Stimulated activated naive B cell treated with anti-CD40 and anti-IgM and Interleukin-4, amounts not matched to agents 10 μg/mL and 1 μg/mL and 100 μg/mL, for 72 hours (primary cell): ENCODE measurements at regions not wholly inside any gene's neighbourhood (a gene's known extent, or its start where the extent isn't known, plus 50 kb on each side); places are given as distances from the start of the nearest gene placed in this dataset.
"Not testable (repeated sequence)": the region's sequence is repeated elsewhere in the genome, so short reads cannot be mapped to it uniquely, and the experiment has no call there.

ENCODE experiments used
- ATAC-seq, 2 donors: fragments of 150-1000 bp; cut with Tn5 transposase; replicated peaks; 2 replicates each; pipeline ENCODE4 v1.10.0; 2021; ENCODE audit warnings: moderate library complexity in 1 of 2
- DNase-seq: peaks from one replicate; pipeline ENCODE4 v3.0.0; 2021
- H3K27ac Mint-ChIP-seq: one replicate; pipeline ENCODE4 v1.8.0; 2022; ENCODE audit warnings: mild to moderate bottlenecking, mixed read lengths
- H3K27me3 Mint-ChIP-seq, 2 donors: one replicate each; pipeline ENCODE4 v1.8.0; 2022; ENCODE audit warnings: mixed read lengths in 2 of 2
- H3K36me3 Mint-ChIP-seq, 2 donors: one replicate each; pipeline ENCODE4 v1.8.0; 2022; ENCODE audit warnings: mixed read lengths in 2 of 2, mild to moderate bottlenecking in 1 of 2
- H3K4me1 Mint-ChIP-seq, 2 donors: one replicate each; pipeline ENCODE4 v1.8.0; 2022; ENCODE audit warnings: mixed read lengths in 2 of 2, mild to moderate bottlenecking in 1 of 2
- H3K4me3 Mint-ChIP-seq, 2 donors: one replicate each; pipeline ENCODE4 v1.8.0; 2022; ENCODE audit warnings: mild to moderate bottlenecking in 2 of 2, mixed read lengths in 2 of 2, moderate library complexity in 1 of 2
- H3K9me3 Mint-ChIP-seq, 2 donors: one replicate each; pipeline ENCODE4 v1.8.0; 2022; ENCODE audit warnings: mixed read lengths in 2 of 2, mild to moderate bottlenecking in 1 of 2

DNA sequence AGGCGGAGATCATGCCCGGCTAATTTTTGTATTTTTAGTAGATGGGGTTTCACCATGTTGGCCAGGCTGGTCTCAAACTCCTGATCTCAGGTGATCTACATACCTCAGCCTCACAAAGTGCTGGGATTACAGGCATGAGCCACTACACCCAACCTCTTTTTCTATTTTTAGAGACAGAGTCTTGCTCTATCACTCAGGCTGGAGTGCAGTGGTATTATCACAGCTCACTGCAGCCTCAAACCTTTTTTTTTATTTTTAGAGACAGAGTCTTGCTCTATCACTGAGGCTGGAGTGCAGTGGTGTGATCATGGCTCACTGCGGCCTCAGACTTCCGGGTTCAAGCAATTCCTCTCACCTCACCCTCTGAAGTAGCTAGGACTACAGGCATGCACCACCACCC is 64.6 kb upstream of the ADGRL1 start:
- not testable (repeated sequence) for H3K36me3 Mint-ChIP-seq, DNase-seq, H3K9me3 Mint-ChIP-seq, H3K4me3 Mint-ChIP-seq, H3K27ac Mint-ChIP-seq, ATAC-seq
- H3K27me3 Mint-ChIP-seq = peaks cover 24 to 42% of the 10 kb centered on the region in 2 donors
- H3K4me1 Mint-ChIP-seq = peaks cover 3 to 11% of the 10 kb centered on the region in 2 donors

- Mint-ChIP-seq H3K4me1 (no peaks in the 10 kb centered on the region), H3K9me3 (no peaks in the 10 kb centered on the region), H3K36me3 (no peaks in the 10 kb centered on the region), H3K27me3 (peaks cover 19 to 50% of the 10 kb centered on the region in 2 donors), H3K27ac (no peak overlapping the region), H3K4me3 (no peak overlapping the region)
- ATAC-seq (no peak), DNase-seq (no peak)
Observed at GRCh38 chr19:14267224-14267741, 61.3 kb upstream of the ADGRL1 start.

GRCh38 chr19:14266208-14266607 is 60.2 kb upstream of the ADGRL1 start:
- H3K9me3 Mint-ChIP-seq, H3K27ac Mint-ChIP-seq, H3K36me3 Mint-ChIP-seq, DNase-seq, ATAC-seq, H3K4me1 Mint-ChIP-seq, H3K4me3 Mint-ChIP-seq: not testable (repeated sequence)
- H3K27me3 Mint-ChIP-seq = peaks cover 12 to 42% of the 10 kb centered on the region in 2 donors

- Mint-ChIP-seq H3K36me3 (no peaks in the 10 kb centered on the region), H3K9me3 (no peaks in the 10 kb centered on the region), H3K4me1 (no peaks in the 10 kb centered on the region), H3K27me3 (peaks cover 12 to 42% of the 10 kb centered on the region in 2 donors), H3K4me3 (no peak overlapping the region), H3K27ac (no peak overlapping the region)
- DNase-seq = no peak
- ATAC-seq = no peak
Observed at GRCh38 chr19:14265290-14266036, 59.5 kb upstream of the ADGRL1 start.

GRCh38 chr19:14255902-14256649 is 50.1 kb upstream of the ADGRL1 start:
- not testable (repeated sequence) for H3K4me3 Mint-ChIP-seq, H3K36me3 Mint-ChIP-seq, H3K9me3 Mint-ChIP-seq, H3K27ac Mint-ChIP-seq, DNase-seq, H3K4me1 Mint-ChIP-seq
- peak in 1 of 2 donors; percentile 51 for ATAC-seq
- peaks cover 4 to 11% of the 10 kb centered on the region in 2 donors for H3K27me3 Mint-ChIP-seq
